ENCODE measurements at regions not wholly inside any gene's neighbourhood (a gene's known extent, or its start where the extent isn't known, plus 50 kb on each side); places are given as distances from the start of the nearest gene placed in this dataset.

DNA sequence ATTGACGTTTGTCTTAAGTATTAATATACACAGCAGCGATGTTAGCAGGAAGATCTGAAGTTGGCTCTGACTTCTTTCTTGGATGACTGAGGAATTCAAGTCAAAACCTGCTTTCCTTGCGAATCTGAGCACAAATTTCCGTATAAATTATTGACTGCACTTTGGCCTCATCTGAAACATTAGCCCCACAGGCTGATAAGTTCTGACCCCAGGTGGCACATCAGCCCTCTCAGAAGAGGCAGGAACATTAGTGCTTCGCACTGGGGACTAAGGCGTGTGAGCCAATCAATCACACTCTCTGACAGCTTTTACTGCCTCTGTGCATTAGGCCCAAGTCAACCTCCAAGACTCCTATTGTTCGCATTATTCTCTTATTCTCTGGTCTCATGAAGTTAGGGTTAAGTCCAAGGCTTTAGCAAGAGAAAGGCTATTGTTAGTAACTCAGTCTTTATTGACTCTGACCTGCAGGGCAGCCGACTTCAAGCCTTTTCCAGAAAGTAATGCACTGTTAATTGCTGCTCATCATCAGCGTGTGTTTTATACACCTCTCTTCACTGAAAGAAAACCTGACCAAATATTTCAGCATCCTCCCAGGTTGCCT is 84.2 kb downstream of the ZNF608 start:
- no peak for DNase-seq (ENCODE audit: low spot score in 2 of 2, unreplicated experiment in 2 of 2)
- H3K36me3 Mint-ChIP-seq, result no peaks in the 10 kb centered on the region
- no peaks in the 10 kb centered on the region for H3K9me3 Mint-ChIP-seq
- H3K4me1 Mint-ChIP-seq, result peaks cover 88% of the 10 kb centered on the region
- H3K27ac Mint-ChIP-seq, result peak overlapping the region; percentile 93
- H3K4me3 Mint-ChIP-seq, result no peak overlapping the region
- H3K27me3 Mint-ChIP-seq (ENCODE audit: low read depth), result no peaks in the 10 kb centered on the region
- TF ChIP-seq, protein P1, sequence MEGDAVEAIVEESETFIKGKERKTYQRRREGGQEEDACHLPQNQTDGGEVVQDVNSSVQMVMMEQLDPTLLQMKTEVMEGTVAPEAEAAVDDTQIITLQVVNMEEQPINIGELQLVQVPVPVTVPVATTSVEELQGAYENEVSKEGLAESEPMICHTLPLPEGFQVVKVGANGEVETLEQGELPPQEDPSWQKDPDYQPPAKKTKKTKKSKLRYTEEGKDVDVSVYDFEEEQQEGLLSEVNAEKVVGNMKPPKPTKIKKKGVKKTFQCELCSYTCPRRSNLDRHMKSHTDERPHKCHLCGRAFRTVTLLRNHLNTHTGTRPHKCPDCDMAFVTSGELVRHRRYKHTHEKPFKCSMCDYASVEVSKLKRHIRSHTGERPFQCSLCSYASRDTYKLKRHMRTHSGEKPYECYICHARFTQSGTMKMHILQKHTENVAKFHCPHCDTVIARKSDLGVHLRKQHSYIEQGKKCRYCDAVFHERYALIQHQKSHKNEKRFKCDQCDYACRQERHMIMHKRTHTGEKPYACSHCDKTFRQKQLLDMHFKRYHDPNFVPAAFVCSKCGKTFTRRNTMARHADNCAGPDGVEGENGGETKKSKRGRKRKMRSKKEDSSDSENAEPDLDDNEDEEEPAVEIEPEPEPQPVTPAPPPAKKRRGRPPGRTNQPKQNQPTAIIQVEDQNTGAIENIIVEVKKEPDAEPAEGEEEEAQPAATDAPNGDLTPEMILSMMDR (IDR thresholded peaks at IDR 0.05; ENCODE audit: unreplicated experiment), result no peak

DNA sequence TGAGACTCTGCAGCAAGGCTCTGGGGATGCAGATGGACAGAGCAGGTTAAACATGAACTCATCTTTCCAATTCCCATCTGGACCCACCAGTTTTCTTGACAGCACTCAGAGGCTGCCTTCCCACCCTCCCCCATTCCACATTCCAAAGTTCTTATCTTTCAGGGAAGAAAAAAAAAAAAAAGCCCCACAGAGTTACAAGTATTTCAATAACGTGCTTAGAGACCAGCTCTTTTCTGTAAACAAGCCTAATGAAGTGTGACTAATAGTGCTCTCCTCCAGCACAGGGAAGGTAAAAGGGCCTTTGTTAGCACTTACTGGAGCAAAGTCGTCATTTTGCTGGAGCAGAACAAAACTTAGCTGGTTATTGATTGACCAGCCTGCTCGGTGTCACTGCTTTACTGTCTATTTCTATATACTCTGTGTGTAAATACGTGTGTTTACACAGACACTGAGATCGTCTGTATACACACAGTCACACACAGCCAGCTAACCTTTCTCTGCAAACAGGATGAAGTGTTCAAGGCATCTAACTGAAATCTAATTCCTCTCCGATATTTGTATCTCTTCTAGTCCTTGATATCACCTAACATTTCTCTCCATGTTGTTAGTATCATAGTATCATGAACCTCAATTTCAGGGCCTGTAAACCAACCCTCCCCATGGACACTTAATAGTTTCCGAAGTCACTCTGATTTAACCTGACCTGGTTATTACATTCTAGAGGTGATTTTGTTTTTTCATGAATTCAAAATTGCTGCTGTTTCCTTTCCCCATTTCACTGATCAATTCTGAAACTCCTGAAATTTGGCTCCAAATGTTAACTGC is 84.9 kb downstream of the ZNF608 start:
- no peak for DNase-seq (ENCODE audit: low spot score in 2 of 2, unreplicated experiment in 2 of 2)
- TF ChIP-seq, protein P1 (IDR thresholded peaks at IDR 0.05; ENCODE audit: unreplicated experiment), result no peak

DNA sequence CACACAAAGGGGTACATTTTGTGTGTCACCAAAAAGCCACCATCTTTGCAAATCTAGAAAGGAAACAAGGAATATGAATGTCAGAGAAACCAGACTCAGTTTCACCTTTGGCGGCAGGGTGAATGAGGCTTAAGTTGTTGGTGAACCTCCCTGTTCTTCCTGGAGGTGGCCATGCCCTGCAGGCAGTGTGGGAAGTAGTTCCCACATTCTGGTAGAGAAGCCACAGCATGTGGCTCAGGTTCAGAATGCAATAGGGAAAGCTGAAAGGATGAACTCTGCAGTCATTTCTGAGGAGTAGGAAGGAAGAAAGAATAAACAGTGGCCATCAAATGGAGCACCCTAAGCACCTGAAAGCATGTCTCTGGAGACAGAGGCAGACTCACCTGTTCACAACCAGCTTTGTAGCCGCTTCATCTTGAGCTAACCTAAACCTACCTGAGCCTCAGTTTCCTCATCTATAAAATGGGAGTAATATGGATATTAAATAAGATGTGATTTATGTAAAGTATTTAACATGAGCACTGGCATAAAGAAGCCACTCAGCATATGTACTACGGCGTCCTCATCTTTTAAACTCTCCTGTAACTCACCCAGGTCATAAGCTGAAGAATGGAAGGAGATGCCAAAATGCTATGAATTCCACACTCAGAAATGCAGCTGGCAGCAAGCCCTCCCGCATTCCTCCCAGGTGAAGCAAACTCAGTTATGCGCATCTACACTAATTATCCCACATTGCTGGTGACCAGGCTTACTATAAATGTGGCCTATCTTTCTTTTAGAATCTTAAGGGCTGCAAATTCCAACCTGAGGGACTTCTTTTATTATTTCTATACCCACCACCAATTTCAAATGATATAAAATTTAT is 86.0 kb downstream of the ZNF608 start:
- no peak overlapping the region for H3K4me3 Mint-ChIP-seq
- no peak for DNase-seq (ENCODE audit: low spot score in 2 of 2, unreplicated experiment in 2 of 2)
- TF ChIP-seq, protein P1 (IDR thresholded peaks at IDR 0.05; ENCODE audit: unreplicated experiment), result no peak
- H3K9me3 Mint-ChIP-seq, result no peaks in the 10 kb centered on the region
- peaks cover 73% of the 10 kb centered on the region for H3K4me1 Mint-ChIP-seq
- H3K27ac Mint-ChIP-seq, result peak overlapping the region; percentile 93
- H3K36me3 Mint-ChIP-seq, result no peaks in the 10 kb centered on the region
- H3K27me3 Mint-ChIP-seq (ENCODE audit: low read depth), result no peaks in the 10 kb centered on the region

More for the DNA sequence above, 84.9 kb downstream of the ZNF608 start:
- Mint-ChIP-seq H3K27ac (peak overlapping the region; percentile 93), H3K4me3 (peak overlapping the region; percentile 5), H3K9me3 (no peaks in the 10 kb centered on the region), H3K27me3 (ENCODE audit: low read depth) (no peaks in the 10 kb centered on the region), H3K36me3 (no peaks in the 10 kb centered on the region), H3K4me1 (peaks cover 83% of the 10 kb centered on the region)

DNA sequence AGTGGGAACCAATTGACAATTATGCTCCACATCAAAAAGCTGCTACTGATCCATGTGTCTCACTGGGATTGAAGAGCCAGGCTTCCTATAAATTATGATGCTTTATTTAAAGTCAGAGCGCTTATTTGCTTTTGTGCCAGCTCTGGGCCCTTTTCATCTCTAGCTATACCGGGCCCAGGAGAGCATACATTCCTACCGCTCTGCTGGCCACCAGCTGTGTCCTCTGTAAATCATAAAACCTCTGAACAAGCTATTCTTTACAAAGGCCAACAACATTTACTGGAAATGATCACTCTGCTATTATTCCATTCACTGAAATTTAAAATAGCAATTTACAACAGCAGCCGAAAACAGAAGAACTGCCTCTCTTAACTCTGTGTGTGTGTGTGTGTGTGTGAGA is 86.6 kb downstream of the ZNF608 start:
- Mint-ChIP-seq H3K9me3 (no peaks in the 10 kb centered on the region), H3K4me1 (peaks cover 69% of the 10 kb centered on the region), H3K4me3 (no peak overlapping the region), H3K27ac (peak overlapping the region; percentile 93), H3K36me3 (no peaks in the 10 kb centered on the region), H3K27me3 (ENCODE audit: low read depth) (no peaks in the 10 kb centered on the region)
- DNase-seq (ENCODE audit: low spot score in 2 of 2, unreplicated experiment in 2 of 2), result no peak
- TF ChIP-seq, protein P1 (IDR thresholded peaks at IDR 0.05; ENCODE audit: unreplicated experiment), result no peak

DNA sequence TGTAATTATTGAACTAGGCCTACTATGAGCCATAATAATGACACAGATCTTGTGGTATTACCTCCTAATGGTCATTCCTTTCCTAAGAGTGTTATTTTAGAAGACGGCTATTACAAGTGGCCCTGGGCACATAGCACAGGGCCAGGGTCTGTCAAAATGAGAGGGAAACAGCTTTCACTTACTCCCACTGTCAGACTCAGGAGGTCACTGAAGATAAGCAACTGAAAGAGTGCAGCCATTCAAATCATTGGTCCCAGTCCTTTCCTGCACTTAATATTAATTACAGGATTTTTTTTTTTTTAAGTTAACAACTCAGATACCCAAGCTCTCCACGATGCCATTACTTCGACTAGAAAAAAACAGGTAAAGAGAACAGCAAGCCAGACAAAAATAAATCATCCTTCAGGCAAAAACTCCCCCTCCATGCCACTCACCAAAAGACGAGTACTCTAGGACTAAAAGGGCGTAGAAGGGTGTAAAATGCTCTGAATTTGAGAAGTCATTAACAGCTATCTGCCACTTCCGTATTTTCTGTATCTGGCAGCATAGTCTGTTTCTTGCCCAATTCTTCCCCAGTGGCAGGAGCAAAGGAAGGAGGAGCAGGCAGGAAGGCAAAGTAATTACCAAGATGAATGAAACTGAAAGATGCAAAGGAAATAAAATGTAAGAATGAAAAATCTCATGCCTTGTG is 87.4 kb downstream of the ZNF608 start:
- DNase-seq (ENCODE audit: low spot score in 2 of 2, unreplicated experiment in 2 of 2), result no peak

More for the DNA sequence above, 87.4 kb downstream of the ZNF608 start:
- no peaks in the 10 kb centered on the region for H3K27me3 Mint-ChIP-seq (ENCODE audit: low read depth)
- no peaks in the 10 kb centered on the region for H3K9me3 Mint-ChIP-seq
- peaks cover 61% of the 10 kb centered on the region for H3K4me1 Mint-ChIP-seq
- H3K4me3 Mint-ChIP-seq, result no peak overlapping the region
- H3K36me3 Mint-ChIP-seq, result no peaks in the 10 kb centered on the region
- peak overlapping the region; percentile 66 for H3K27ac Mint-ChIP-seq
- TF ChIP-seq, protein P1 (IDR thresholded peaks at IDR 0.05; ENCODE audit: unreplicated experiment), result no peak
